ENCODE measurements at regions not wholly inside any gene's neighbourhood (a gene's known extent, or its start where the extent isn't known, plus 50 kb on each side); places are given as distances from the start of the nearest gene placed in this dataset.

- TF ChIP-seq EZH2 (IDR thresholded peaks at IDR 0.05; ENCODE audit: borderline replicate concordance, low read length) (no peak), CTCF (conservative IDR thresholded peaks at IDR 0.05 in 1 of 2, IDR thresholded peaks at IDR 0.05 in 1 of 2; ENCODE audit: extremely low read depth in 1 of 2, insufficient read depth in 1 of 2, low read depth in 1 of 2, low read length in 2 of 2) (no peak)
These were observed 105.7 kb downstream of the RDH14 start for GRCh38 chr2:18454692-18455235.
